ENCODE measurements at regions not wholly inside any gene's neighbourhood (a gene's known extent, or its start where the extent isn't known, plus 50 kb on each side); places are given as distances from the start of the nearest gene placed in this dataset.
"Not testable (repeated sequence)": the region's sequence is repeated elsewhere in the genome, so short reads cannot be mapped to it uniquely, and the experiment has no call there.

DNA sequence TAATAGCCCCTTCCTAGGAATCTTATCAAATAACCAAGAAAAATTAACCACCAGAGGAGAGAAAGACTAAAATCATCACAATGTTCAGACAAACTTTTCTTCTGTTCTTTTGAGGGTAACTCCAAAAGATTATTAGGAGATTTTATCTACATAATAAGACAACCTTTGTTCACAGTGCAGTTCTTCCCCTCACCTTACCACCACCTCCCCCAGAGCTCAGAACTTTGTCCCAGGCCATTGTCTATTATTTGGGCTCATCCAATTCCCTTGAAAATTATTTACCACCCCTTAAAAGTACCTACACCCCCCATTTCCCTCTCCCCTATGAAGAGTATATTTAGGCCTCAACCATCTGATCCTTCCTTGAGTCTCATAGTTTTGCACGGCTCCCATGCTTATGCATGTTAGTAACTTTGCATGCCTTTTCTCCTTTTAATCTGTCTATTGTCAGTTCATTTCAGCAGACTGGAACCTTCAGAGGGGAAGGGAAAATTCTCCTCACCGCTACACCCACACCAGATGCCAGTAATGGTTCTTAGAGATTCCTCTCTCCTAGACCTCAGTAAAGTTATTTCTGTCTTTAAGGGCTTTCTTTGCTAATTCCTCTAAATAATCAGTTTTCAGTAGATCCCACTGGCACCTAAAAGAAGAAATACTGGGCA, 234.9 kb downstream of the SKIDA1 start:
- no peak for DNase-seq (ENCODE audit: low read depth)

DNA sequence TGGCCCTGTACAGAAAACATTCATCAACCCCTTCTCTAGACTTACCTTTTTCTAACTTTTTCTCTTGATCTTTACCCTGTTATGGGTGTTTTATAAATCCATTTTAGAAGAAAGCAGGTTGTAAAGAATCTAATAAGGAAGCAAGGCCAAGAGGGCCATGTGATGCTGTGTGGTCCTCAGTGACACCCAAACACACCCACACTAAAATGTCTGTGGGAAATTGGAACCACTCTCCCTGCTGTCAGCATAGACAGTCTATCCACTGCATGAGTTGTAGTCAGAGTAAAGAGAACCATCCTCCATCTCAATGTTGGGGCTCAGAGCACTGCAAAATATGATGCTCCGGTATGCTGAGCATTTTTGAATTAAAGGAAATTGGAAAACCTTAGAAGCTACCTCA, 235.5 kb downstream of the SKIDA1 start:
- DNase-seq (ENCODE audit: low read depth) = no peak

DNA sequence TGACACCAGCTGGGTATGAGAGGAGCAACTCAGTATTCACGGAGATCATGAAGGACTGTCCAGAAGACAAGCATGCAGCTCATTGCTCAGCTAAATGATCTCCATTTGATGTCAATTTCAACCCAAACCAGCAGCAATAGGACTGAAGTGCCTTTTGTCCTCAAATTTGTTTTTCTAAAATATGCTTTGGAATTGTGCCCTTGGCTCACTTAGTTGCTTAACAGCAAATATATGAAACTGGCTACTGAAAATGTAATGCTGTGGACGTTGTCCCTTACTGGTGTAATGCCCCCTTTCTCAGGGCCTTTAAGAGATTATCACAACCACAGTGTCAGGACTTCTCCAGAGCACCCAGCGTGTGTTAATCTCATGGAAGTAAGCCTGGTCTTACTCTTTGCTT, 236.2 kb downstream of the SKIDA1 start:
- DNase-seq (ENCODE audit: low read depth) = no peak

DNA sequence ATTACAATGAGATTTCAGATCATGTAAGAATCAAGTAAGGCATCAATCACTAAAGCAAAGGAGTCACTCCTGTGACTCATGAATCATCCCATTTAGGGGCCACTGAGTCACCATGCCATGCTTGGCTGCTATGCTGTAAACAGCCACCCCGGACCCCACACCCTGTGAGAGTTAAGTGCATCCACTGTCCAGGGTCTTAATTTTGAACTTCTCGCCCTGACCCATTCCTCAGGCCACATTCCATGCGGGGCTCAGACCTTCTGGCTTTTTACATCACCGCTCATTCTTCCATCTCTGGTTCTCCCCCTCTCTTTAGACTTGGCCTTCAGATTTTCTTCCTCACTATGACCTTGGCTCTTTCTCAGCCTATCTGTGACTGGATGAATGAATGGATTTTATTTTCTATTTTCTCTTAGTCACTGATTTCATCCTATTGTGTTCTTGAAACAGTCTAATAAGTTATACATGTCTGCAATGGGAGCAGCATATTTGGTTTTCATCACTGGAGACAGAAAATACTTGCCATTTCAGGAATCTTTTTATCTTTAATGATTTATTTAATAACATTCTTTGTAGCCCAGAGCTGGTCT, 239.6 kb downstream of the SKIDA1 start:
- no peak for DNase-seq (ENCODE audit: low read depth)

DNA sequence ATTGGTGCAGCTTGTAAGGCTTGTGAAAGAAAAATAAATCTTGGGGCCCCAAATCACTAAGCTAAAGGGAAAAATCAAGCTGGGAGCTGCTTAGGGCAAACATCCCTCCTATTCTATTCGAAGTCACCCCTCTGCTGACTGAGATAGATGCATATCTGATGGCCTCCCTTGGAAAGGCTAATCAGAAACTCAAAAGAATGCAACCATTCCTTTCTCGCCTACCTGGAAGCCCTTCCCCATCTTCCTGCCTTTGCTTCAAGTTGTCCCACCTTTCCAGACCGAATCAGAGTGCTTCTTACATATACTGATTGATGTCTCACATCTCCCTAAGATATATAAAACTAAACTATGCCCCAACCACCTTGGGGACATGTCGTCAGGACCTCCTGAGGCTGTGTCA, 240.3 kb downstream of the SKIDA1 start:
- no peak for DNase-seq (ENCODE audit: low read depth)

DNA sequence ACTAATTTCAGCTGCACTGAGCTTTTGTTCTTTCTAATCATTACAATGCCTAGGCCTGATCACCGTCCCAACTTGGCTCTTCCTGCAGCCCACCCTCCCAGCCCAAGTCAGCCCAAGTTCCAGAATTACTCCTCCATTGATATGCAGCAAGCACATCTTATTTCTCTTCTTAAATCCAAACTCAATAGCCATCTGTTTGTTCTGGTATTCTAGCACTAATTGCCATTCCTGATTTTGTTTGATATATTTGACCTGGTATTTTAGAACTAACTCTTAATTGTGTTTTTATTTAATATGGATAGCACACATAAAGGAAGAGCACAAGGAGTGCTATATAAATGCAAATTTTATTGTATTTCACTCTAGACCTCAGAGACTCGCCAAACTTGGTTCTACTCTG, 241.2 kb downstream of the SKIDA1 start:
- DNase-seq (ENCODE audit: low read depth) = no peak

DNA sequence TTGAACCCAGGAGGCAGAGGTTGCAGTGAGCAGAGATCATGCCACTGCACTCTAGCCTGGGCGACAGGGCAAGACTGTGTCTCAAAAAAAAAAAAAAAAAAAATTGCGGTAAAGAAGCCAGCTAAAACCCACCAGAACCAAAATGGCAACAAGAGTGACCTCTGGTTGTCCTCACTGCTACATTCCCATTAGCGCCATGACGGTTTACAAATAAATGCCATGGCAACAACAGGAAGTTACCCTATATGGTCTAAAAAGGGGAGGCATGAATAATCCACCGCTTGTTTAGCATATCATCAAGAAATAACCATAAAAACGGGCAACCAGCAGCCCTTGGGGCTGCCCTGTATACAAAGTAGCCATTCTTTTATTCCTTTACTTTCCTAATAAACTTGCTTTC, 242.4 kb downstream of the SKIDA1 start:
- not testable (repeated sequence) for DNase-seq (ENCODE audit: low read depth)

DNA sequence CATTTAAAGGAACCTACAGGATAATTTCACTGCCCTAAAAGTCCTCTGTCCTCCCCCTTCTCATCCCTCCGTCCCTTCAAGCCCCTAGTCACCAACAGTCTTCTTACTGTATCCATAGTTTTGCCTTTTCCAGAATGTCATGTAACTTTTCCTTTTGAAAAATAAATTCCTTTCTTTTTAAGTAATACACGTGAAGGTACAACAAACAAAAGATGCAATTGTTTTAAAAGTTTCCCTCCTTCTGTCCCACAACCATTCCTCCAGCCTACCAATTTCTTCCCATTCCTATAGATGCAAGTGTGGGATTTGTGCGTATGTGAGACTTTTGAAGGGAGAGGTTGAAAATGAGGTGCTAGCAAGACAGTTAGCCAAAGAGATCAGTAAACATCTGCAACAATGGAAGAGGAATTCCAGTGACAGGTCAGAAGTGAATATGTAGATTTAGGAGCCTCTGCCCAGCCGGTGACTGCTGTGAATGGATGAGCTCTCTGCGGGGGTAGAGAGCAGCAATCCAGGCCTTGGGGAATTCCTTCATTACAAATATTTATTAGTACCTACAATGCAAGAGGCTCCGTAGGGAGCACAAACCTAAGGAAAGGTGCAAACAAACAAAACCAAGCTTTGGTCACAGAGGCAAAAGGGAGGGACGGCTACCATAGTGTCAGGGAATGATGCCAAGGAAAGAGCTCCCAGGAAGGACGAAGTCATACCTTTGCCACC, 243.6 kb downstream of the SKIDA1 start:
- no peak for DNase-seq (ENCODE audit: low read depth)

DNA sequence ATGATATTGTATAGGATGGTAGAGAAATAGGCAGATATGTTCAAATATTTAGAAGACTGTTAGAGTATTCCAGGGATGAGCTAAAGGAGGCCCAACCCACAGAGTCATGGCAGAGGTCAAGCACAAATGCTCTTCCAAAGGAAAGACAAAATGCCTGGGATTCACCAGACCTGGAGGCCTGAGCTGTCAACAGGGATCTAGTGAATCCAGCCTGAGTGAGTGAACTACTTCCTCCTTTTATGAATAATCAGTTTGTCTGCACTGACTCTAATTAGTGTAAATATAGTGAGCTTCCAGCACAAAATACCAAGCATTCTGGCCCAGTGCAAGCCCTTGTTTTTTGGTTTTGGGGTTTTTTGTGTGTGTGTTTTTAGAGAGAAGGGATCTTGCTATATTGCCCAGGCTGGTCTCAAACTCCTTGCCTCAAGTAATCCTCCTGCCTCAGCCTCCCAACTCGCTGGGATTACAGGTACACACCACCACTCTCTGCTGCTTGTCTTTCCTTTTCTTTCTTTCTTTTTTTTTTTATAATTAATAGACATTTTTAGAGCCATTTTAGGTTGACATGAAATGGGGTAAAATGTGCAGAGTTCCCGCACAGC, 244.4 kb downstream of the SKIDA1 start:
- no peak for DNase-seq (ENCODE audit: low read depth)

DNA sequence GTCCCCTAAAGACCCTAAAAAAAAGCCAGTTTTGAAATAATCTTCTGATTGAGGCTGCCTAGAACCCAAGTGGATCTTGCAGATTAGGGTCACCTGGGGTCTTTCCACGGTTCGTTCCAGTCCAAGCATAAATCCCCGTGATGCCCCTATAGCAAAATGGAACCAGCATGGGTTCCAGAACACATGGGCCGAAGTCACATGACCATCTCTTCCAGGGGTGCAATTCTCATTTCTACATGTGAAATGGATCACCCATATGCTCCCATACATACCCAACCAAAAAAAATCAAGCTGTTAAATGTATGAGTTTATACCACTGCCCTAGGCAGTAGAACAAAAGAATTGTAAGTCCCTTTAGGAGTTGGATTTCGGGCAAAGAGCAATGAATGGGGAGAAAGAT, 245.4 kb downstream of the SKIDA1 start:
- DNase-seq (ENCODE audit: low read depth) = no peak

DNA sequence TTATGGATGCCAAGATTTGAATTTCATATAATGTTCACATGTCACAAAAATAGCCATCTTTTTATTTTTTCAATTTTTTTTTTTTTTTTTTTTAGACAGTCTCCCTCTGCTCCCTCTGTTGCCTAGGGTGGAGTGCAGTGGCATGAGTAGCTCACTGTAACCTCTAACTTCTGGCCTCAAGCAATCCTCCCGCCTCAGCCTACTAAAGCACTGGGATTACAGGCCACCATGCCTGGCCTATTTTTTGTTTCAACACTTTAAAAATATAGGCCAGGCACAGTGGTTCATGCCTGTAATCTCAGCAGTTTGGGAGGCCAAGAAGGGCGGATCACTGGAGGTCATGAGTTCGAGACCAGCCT, 246.3 kb downstream of the SKIDA1 start:
- no peak for DNase-seq (ENCODE audit: low read depth)

DNA sequence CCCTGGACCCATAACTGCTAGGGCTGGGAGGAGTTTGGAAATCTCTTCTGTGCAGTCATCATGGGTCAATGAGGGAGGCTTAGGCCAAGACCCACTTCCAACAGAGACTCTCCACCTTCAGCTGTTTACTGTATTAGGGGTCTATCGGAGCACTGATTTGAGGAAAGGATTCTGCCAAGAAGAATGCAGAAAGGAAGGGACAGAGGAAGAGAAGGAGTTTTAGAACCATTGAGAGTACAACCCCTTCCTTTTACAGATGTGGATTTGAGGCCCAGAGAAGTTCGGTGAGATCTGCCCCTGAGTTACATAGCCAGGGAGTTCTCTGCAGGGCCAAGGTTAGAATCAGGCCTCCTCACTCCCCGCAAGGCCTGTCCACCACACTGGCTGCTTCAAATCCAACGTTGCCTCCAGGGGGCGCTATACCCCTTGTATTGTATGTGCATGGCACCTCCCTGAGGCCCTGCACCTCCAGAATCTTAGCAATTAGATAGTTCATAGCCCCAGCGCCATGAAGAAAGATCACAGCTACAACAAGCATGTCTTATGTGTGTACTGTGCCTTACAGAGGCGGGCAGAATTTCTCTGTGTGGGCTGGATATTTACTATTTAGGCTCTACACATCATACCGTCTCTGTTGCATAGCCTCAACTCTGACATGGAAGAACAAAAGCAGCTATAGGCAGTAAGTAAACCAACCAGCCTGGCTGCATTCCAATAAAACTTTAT, 246.8 kb downstream of the SKIDA1 start:
- peak; percentile 9 for DNase-seq (ENCODE audit: low read depth)

DNA sequence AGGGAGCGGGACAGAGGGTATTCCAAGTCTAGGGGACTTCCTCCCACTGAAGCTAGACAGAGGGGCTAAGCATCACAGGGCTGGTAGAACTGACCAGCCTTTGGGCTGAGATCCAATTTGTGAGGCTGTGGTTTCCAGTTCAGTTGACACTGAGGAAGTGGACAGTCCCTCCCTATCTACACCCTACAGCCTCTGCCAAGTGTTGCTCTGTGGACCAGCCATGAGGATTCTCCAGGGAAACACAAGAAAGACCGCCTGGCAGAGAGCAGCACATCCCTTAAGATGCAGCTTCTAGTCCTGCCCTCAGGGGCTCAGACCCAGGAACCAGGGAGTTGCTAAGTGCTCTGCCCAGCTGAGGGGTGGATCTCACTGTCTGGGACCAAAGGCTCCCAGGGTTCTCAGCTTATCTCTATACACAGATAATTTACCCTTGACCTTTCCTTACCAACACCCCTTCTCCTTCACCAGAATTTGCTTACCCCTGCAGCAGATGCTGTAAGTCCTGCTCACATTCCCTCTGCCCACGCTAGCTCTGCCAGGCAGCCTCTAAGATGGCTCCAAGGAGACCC, 252.0 kb downstream of the SKIDA1 start:
- no peak for DNase-seq (ENCODE audit: low read depth)

DNA sequence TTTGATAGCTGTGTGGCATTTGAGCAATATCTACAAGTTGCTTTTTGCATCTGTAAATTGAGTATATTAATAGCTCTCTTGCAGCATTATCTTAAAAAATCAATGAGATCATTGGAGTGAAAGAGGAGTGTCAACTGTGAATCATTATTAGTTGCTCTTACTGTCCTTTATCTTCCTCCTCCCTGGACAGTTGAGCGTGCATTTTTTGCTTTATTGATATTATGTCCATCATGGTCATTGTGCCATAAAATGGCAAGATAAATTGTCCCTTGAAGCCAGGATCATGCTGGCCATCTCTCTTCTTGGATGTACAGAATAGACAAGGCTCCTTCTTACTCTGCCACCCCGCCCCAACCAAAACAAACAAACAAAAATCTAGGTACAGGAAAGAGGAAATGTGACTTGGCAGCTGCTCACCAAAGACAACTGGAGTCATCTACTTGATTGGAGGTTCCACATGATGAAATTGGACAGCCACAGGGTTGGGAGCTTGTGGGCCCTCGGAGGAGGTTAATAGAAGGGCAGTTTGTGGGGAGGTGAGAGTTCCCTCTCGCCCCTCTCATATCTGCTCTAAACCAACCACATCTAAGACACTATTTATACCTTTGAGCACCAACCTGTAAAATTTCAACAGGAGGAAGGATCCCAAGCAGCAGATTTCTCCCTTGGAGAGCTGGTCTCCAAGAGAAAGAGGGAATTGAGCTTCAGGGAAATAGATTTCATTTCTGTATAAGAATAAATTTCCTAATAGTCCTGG, 252.7 kb downstream of the SKIDA1 start:
- DNase-seq (ENCODE audit: low read depth) = no peak

DNA sequence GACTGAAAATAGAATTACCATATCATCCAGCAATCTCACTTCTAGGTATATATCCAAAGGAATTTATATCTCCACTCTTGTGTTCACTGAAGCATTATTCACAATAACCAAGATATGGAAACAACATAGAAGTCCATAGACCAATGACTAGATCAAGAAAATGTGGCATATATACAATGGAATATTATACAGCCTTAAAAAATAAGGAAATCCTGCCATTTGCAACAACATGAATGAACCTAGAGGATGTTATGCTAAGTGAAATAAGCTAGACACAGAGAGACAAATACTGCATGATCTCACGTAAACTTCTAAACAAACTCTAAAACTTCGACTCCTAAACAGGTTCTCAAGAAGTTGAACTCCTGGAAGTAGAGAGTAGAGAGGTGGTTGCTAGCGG, 254.5 kb downstream of the SKIDA1 start:
- no peak for DNase-seq (ENCODE audit: low read depth)

DNA sequence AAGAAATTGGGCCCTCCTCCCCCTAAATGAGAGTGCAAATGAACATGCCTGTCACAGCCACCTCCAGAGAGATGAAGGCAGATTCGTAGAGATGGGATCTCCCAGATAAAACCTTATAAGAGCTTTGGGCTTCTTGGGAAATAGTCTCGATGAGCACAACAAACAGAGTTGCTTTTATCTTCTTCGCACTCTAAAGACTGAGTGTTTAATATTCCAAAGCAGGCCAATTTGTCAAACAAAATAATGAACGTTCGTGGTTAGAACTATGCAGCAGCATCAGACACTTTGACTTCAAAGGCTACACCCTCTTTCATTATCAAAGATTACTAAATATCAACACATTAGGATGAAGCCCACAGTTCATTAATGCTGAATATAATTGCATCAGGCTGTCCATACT, 256.2 kb downstream of the SKIDA1 start:
- no peak for DNase-seq (ENCODE audit: low read depth)

DNA sequence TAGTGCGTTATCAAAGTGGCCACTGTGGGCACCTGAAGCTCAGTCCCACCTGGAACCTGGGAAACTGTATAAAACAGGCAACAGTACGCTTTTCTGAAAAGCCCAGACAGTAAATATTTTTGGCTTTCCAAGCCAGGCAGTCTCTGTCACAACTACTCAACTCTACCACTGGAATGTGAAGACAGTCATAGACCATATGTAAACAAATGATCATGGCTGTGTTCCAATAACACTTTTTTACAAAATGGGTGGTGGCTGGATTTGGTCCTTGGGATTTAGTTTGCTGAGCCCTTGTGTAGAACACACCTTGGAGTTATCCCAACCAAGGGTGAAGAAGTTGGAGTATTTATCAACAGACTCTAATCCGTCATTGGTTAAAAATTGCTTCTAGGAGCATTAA, 259.9 kb downstream of the SKIDA1 start:
- no peak for DNase-seq (ENCODE audit: low read depth)

DNA sequence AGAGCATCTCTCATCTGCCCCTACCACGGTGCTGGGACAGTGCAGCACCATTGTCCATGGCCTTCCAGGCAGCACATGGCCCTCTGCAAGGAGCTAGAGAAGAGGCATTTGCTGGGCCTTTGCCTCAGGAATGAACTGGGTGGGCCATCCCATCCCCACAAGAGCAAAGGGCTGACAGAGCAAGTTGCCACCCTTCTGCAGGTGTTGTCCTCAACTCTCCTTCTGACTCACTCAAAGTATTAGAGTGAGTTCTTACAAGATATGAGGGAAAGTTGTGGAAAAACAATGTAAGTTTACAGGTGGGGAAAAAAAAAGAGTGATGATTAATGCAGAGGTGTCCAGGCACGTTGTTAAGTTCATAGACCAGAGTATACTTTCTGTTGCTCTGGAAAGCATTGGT, 261.2 kb downstream of the SKIDA1 start:
- DNase-seq (ENCODE audit: low read depth) = no peak

DNA sequence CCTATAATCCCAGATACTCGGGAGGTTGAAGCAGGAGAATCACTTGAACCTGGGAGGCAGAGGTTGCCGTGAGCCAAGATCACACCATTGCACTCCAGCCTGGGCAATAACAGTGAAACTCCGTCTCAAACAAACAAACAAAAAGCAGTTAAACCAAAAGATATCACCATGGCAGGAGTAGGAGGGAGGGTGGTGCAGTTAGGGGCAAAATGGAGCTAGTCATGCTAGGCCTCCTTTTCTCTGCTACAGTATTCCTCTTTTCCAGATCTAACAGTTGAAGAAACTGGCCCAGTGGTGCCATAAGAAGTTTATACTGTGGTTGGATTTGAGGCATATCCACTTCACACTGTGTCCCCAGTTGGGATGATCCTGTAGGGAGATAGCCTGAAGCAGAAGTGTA, 261.6 kb downstream of the SKIDA1 start:
- no peak for DNase-seq (ENCODE audit: low read depth)

DNA sequence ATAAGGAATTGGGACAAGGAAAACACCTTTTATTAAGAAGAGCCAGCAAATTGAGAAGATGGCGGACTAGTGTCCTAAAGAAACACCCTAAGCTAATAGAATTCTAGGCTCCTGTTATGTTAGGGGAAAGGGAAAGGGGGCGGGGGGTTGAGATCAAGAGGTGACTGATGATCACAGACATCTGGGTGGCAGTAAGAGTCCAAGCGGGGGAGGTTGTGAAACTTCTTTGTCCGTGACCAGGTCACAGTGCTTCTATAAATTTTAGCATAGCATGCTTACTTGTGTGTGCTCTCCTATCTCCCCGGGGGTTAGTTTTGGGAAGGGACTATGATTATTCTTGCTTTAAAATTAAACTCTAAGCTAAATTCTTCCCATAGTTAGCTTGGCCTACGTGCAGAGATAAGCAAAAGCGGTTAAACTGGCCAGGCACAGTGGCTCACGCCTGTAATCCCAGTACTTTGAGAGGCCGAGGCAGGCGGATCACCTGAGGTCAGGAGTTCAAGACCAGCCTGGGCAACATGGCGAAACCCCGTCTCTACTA, 262.1 kb downstream of the SKIDA1 start:
- no peak for DNase-seq (ENCODE audit: low read depth)

DNA sequence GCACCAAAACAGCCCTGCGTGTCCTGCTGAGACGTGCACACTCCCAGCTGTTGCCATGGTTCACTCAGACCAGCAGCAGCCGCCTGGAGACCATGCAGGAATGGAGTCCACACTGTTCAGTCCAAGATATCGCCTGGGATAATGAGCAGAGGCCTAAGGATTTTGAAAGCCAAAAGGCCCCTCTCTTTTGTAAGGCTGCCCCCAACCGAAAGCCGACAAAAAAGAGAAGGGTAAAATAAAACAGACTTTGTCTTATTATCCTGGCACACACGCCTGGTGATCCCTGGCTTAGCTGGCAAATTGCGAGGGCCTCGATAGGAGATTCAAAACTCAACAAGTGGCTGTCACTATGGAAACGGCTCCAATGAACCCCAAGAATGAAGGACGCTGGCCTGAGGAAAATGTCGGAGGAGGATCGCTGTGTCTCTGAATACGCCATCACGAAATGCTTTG, 263.6 kb downstream of the SKIDA1 start:
- no peak for DNase-seq (ENCODE audit: low read depth)

Data from stimulated activated CD8-positive, alpha-beta memory T cell treated with anti-CD3 and anti-CD28 coated beads, Interleukin-12 subunit alpha, Interleukin-12 subunit beta, amount 100 ng/mL, for 1 hour (primary cell).